Panc1 (cell line): ENCODE measurements at regions not wholly inside any gene's neighbourhood (a gene's known extent, or its start where the extent isn't known, plus 50 kb on each side); places are given as distances from the start of the nearest gene placed in this dataset.

Source experiments
- POLR2AphosphoS5 ChIP-seq: IDR thresholded peaks from 2 replicates; pipeline ENCODE4 v1.6.1; 2012; ENCODE audit warnings: mild to moderate bottlenecking, low read depth, low read length, moderate library complexity
- TF ChIP-seq, protein P1 (sequence below): fragments of 450-650 bp; IDR thresholded peaks from 2 replicates; pipeline ENCODE4 v1.5.1; 2017; ENCODE audit warnings: mild to moderate bottlenecking
- TF ChIP-seq, protein P2 (sequence below), 2 experiments: IDR thresholded peaks; 2 replicates each; pipeline ENCODE4 v1.6.1; 2011 to 2012; ENCODE audit warnings: low read depth in 2 of 2, control low read depth in 1 of 2, low read length in 1 of 2, mild to moderate bottlenecking in 1 of 2, moderate library complexity in 1 of 2; ENCODE audit not compliant: insufficient read depth in 1 of 2

DNA sequence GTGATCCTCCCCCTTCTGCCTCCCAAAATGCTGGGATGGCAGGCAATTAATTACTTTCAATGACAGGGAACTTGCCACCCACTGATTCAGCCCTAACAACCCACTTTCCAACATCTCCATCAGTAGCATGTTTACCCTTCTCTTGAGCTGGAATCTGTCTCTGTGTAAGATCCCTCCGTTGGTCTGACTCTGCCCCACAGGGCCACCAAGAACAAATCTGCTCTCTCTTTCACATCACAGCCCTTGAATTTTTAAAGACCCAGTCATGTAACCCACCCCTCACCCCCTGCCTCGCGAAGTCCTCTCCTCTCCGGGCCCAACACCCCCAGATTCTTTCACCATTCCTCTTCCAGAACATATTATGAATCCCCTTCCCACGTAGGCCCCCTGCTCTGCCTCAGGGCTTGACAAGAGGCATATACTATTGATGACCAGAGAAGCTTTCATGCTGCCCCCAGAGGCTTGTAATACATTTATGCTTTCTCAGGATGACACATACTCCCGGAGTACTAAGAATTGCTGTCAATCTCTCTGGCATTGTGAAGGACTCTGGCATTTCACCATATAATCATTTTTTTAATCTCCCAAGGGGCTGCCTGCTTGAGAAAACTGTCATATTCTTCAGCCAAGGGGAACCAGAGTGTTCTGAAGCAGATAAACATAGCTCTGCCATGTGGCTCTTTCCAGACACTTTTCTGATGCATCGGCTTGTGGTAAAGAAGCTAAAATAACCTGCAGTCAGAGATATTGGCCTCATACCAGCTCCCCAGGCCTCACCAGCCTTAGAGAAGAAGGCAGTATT is 179.2 kb upstream of the AUTS2 start:
- TF ChIP-seq, protein P1, sequence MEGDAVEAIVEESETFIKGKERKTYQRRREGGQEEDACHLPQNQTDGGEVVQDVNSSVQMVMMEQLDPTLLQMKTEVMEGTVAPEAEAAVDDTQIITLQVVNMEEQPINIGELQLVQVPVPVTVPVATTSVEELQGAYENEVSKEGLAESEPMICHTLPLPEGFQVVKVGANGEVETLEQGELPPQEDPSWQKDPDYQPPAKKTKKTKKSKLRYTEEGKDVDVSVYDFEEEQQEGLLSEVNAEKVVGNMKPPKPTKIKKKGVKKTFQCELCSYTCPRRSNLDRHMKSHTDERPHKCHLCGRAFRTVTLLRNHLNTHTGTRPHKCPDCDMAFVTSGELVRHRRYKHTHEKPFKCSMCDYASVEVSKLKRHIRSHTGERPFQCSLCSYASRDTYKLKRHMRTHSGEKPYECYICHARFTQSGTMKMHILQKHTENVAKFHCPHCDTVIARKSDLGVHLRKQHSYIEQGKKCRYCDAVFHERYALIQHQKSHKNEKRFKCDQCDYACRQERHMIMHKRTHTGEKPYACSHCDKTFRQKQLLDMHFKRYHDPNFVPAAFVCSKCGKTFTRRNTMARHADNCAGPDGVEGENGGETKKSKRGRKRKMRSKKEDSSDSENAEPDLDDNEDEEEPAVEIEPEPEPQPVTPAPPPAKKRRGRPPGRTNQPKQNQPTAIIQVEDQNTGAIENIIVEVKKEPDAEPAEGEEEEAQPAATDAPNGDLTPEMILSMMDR = no peak
- TF ChIP-seq POLR2AphosphoS5 = no peak
- TF ChIP-seq, protein P2, sequence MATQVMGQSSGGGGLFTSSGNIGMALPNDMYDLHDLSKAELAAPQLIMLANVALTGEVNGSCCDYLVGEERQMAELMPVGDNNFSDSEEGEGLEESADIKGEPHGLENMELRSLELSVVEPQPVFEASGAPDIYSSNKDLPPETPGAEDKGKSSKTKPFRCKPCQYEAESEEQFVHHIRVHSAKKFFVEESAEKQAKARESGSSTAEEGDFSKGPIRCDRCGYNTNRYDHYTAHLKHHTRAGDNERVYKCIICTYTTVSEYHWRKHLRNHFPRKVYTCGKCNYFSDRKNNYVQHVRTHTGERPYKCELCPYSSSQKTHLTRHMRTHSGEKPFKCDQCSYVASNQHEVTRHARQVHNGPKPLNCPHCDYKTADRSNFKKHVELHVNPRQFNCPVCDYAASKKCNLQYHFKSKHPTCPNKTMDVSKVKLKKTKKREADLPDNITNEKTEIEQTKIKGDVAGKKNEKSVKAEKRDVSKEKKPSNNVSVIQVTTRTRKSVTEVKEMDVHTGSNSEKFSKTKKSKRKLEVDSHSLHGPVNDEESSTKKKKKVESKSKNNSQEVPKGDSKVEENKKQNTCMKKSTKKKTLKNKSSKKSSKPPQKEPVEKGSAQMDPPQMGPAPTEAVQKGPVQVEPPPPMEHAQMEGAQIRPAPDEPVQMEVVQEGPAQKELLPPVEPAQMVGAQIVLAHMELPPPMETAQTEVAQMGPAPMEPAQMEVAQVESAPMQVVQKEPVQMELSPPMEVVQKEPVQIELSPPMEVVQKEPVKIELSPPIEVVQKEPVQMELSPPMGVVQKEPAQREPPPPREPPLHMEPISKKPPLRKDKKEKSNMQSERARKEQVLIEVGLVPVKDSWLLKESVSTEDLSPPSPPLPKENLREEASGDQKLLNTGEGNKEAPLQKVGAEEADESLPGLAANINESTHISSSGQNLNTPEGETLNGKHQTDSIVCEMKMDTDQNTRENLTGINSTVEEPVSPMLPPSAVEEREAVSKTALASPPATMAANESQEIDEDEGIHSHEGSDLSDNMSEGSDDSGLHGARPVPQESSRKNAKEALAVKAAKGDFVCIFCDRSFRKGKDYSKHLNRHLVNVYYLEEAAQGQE (IDR thresholded peaks at IDR 0.05; ENCODE audit: insufficient read depth in 1 of 2, low read depth in 2 of 2, low read length in 1 of 2) = no peak
